ENCODE measurements at regions not wholly inside any gene's neighbourhood (a gene's known extent, or its start where the extent isn't known, plus 50 kb on each side); places are given as distances from the start of the nearest gene placed in this dataset.

- DNase-seq (ENCODE audit: low spot score): no peak
Observed at GRCh38 chr2:41954304-41955291, 93.2 kb upstream of the PKDCC start.

GRCh38 chr2:41955316-41956043 lies 92.3 kb upstream of the PKDCC start:
- no peak for DNase-seq (ENCODE audit: low spot score)

- DNase-seq (ENCODE audit: low spot score): no peak
Observed at GRCh38 chr2:41957431-41957830, 90.4 kb upstream of the PKDCC start.

GRCh38 chr2:41958251-41958650 lies 89.6 kb upstream of the PKDCC start:
- no peak for DNase-seq (ENCODE audit: low spot score)

- no peak for DNase-seq (ENCODE audit: low spot score)
Observed at GRCh38 chr2:41958775-41959174, 89.0 kb upstream of the PKDCC start.

GRCh38 chr2:41959760-41960159 lies 88.1 kb upstream of the PKDCC start:
- DNase-seq (ENCODE audit: low spot score): no peak

- DNase-seq (ENCODE audit: low spot score): no peak
Observed at GRCh38 chr2:41962922-41963622, 84.7 kb upstream of the PKDCC start.

- peak; percentile 54 for DNase-seq (ENCODE audit: low spot score)
Observed at GRCh38 chr2:41963661-41964525, 83.9 kb upstream of the PKDCC start.

GRCh38 chr2:41965173-41965908 lies 82.5 kb upstream of the PKDCC start:
- DNase-seq (ENCODE audit: low spot score): no peak

GRCh38 chr2:41965909-41966295 lies 81.9 kb upstream of the PKDCC start:
- no peak for DNase-seq (ENCODE audit: low spot score)

GRCh38 chr2:41966431-41966893 lies 81.4 kb upstream of the PKDCC start:
- DNase-seq (ENCODE audit: low spot score): peak; percentile 85

- no peak for DNase-seq (ENCODE audit: low spot score)
Observed at GRCh38 chr2:41966920-41967319, 80.9 kb upstream of the PKDCC start.

GRCh38 chr2:41967476-41968181 lies 80.2 kb upstream of the PKDCC start:
- DNase-seq (ENCODE audit: low spot score): peak; percentile 56

- DNase-seq (ENCODE audit: low spot score): no peak
Observed at GRCh38 chr2:41968182-41968578, 79.6 kb upstream of the PKDCC start.

- DNase-seq (ENCODE audit: low spot score): no peak
Observed at GRCh38 chr2:41970988-41971660, 76.7 kb upstream of the PKDCC start.

GRCh38 chr2:41972179-41972578 lies 75.6 kb upstream of the PKDCC start:
- no peak for DNase-seq (ENCODE audit: low spot score)

- DNase-seq (ENCODE audit: low spot score): no peak
Observed at GRCh38 chr2:41972819-41973218, 75.0 kb upstream of the PKDCC start.

- no peak for DNase-seq (ENCODE audit: low spot score)
Observed at GRCh38 chr2:41973871-41974270, 74.0 kb upstream of the PKDCC start.

- no peak for DNase-seq (ENCODE audit: low spot score)
Observed at GRCh38 chr2:41981417-41981816, 66.4 kb upstream of the PKDCC start.

Data from ureter (tissue), 1 donor.